Testis (tissue), 2 donors: ENCODE measurements at regions not wholly inside any gene's neighbourhood (a gene's known extent, or its start where the extent isn't known, plus 50 kb on each side); places are given as distances from the start of the nearest gene placed in this dataset.
"Not testable (repeated sequence)": the region's sequence is repeated elsewhere in the genome, so short reads cannot be mapped to it uniquely, and the experiment has no call there.

Source experiments
- POLR2A ChIP-seq: fragments of 450-650 bp; IDR thresholded peaks from one replicate; pipeline ENCODE4 v1.6.1; 2017; ENCODE audit warnings: antibody characterized with exemption, mild to moderate bottlenecking, moderate library complexity
- TF ChIP-seq, protein P1 (sequence below), 3 experiments: fragments of 450-650 bp in 2 of 3; fragments of 200-600 bp in 1 of 3; sonication (generic) in 1 of 3; IDR thresholded peaks; one replicate each; pipeline ENCODE4 v1.5.1; 2016 to 2019; ENCODE audit warnings: antibody characterized with exemption in 3 of 3, mild to moderate bottlenecking in 2 of 3, moderate library complexity in 1 of 3

DNA sequence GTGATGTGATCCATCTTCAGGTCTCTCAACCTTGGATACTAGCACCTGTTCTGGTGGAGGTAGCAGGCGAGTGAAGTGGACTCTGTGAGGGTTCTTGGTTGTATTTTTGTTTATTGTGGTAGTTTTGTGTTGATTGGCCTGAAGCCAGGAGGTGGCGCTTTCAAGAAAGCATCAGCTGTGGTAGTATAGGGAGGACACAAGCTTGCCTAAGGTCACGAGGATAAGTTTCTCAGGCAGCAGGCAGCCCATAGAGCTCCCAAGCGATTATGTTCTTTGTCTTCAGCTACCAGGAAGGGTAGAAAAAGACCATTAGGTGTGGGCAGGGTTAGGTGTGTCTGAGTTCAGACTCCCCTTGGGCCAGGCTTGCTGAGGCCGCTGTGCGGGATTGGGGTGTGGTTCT lies 290.8 kb upstream of the TGIF2LY start:
- TF ChIP-seq POLR2A = not testable (repeated sequence)
- TF ChIP-seq, protein P1, sequence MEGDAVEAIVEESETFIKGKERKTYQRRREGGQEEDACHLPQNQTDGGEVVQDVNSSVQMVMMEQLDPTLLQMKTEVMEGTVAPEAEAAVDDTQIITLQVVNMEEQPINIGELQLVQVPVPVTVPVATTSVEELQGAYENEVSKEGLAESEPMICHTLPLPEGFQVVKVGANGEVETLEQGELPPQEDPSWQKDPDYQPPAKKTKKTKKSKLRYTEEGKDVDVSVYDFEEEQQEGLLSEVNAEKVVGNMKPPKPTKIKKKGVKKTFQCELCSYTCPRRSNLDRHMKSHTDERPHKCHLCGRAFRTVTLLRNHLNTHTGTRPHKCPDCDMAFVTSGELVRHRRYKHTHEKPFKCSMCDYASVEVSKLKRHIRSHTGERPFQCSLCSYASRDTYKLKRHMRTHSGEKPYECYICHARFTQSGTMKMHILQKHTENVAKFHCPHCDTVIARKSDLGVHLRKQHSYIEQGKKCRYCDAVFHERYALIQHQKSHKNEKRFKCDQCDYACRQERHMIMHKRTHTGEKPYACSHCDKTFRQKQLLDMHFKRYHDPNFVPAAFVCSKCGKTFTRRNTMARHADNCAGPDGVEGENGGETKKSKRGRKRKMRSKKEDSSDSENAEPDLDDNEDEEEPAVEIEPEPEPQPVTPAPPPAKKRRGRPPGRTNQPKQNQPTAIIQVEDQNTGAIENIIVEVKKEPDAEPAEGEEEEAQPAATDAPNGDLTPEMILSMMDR (IDR thresholded peaks at IDR 0.05) = not testable (repeated sequence)
